Hematopoietic multipotent progenitor cell treated with erythropoietin and hydrocortisone succinate and interleukin-3 and kit ligand, for 15 days (in vitro differentiated cells): ENCODE measurements at regions not wholly inside any gene's neighbourhood (a gene's known extent, or its start where the extent isn't known, plus 50 kb on each side); places are given as distances from the start of the nearest gene placed in this dataset.

Experiments
- DNase-seq: peaks from one replicate; pipeline ENCODE4 v3.0.0-alpha.2; 2015; ENCODE audit warnings: low spot score

DNA sequence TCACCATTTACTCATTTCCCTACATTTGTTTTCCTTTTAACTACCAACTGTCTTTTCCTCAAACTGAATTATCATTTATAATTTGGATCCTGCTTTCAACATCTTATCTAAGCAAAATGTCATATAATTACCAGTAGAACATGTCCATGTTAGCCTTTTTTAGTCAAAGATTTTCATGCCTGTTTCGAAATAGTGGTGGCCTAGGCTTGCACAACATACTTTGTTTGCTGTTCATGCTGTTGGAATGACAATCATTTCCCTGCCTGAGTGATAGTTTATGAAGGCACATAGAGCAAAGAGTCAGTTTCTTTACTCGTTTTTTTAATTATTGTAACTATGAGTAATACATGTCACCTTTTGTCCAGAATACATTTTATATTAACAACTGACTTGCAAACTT, 144.3 kb upstream of the ANO3 start:
- DNase-seq, result no peak

DNA sequence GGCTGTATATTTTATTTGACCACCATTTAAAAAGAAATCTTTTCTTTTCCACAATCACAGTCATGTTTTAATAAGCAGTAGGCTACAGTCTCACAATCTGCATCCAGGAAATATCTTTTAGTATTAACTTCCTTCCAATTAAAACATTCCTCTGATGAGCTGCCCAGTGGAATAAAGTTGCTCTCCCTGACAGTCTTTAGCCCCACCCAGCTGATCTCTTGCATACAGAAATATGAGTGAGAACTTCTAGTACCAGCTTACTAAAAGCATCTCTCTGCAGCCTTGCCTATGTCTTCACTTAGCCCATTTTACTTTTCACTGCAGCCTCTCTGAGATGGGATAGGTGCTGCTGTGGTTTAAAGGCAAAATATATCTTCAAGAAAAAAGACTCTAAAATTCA, 143.4 kb upstream of the ANO3 start:
- no peak for DNase-seq

DNA sequence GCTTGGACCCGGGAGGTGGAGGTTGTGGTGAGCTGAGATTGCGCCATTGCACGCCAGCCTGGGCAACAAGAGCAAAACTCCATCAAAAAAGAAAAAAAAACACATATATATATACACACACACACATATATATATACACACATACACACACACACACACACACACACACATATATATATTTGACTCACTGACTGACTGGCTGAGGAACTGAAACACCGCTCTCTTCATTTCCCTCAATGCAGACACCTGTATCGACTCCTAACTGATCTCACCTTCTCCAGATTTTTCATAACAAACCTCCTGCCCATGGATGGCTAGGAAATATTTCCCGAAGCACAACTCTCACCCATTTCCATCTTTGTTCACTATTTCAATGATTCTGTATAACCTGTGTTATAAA, 140.7 kb upstream of the ANO3 start:
- DNase-seq, result no peak

DNA sequence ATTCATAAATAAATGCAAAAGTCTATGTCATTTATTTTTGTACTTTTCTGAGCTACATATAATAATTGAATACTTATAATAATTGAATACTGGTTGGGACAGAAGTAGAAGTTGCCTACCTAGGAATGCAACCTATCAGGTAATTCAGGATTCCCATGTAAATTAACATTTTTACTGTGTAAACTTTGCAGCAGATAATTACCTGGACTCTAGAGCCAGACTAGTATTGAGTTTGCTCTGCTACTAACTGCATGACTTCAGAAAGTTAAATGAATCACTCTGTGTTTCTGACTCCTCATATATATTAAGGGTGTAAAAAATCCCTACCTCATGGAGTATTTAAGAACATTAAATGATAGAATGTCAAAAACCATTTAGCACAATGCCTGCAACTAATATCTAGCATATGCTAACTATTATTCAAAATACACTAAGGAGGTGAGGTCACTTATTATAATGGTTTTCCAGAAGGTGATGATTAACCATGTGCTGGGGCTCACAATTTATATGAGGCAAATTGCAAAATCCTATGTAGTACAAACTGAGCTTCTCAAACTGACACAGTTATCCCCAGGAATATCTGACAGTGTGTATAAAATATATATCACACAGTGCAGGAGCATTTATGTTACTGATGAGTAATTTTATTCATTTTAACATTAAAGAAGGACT, 138.1 kb upstream of the ANO3 start:
- no peak for DNase-seq

DNA sequence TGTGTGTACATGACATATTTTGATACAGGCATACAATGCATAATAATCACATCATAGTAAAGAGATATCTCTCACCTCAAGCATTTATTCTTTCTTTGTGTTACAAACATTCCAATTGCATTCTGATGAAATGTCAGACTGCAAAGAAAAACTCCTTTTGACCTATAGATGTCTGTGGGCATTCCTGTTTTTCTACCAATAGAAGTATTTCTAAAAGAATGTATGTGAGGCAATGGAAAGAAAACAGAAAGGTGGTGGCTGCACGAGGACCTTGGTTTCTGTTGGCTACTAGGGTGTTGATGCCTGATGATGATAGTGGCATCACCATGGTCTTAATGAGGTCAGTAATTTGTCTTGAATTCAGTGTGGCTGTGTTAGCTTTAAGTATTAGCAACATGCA, 137.0 kb upstream of the ANO3 start:
- DNase-seq, result no peak

DNA sequence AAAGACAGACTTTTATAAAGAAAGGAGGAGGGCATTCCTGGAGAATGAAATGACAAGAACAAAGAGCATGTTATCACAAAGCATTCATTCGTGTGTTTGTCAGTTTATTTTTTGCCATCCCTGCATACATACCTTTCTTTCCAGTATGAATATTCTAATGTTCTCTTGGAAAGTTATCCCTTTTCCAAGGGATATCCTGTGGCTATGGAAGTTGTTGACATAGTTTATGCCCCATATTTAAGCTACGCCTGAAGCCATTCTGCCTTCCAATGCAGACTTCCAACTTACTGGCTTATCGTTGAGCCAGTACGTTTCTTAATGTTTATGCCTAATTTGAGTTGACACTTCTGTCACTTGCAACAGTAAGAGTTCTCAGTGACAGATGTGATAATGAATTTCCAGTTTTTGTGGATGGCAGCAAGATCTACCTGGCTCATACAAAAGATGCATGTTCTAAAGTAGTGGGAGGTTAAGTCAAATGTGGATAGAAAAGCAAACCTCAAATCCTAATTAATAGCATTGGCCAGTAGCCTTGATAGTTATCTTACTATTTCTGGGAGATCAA, 133.3 kb upstream of the ANO3 start:
- DNase-seq, result no peak

DNA sequence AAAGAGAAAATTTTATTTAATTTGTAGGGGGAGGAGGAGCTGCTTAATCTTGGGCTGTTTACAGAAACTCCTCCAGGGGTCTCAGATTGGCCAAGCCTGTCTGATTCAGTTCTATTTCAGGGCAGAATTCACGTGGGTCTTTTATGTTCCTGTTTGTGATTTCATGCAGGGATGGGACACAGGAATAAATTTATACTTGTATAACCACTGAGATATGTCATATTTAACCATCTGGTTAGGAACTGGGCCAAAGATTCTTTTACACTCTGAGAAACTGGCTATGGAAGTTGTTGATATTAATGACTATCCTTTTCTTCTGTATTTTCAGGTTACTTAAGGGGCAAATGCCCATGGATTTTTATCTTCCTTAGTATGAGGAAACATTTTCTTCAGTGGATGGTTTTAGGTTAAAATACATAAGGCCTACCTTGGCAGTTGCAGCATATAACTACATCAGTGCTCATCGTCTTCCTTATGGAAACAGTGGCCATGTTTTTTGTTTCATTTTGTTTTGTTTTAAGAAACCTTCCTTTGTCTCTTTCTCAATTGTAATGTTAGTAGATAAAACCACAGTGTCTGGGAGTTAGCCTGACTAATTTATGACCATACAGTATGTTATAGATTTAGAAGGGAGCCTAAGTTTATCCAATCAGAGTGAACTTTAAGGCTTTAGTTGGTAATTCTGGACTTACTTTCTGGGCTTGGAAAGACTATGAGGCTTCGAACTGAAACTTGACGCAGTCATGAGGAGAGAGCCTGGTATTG, 132.4 kb upstream of the ANO3 start:
- no peak for DNase-seq

DNA sequence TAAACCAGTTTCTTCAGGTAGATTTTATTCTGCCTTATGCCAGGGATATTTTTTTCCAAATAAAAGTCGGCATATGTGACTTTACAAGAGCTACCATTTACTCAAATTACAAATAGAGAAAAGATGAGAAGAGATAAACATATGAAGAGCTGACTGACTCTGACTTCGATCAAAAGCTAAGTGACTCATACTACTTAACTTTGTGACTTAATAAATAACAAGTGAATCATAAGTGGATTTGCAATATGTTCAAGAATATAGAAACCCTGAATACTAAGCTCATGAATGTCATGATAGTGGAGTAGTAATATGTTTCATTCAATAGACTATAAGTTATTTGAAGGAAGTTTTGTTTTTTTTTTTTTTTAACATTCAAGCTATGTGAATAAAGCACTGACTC, 130.5 kb upstream of the ANO3 start:
- no peak for DNase-seq

DNA sequence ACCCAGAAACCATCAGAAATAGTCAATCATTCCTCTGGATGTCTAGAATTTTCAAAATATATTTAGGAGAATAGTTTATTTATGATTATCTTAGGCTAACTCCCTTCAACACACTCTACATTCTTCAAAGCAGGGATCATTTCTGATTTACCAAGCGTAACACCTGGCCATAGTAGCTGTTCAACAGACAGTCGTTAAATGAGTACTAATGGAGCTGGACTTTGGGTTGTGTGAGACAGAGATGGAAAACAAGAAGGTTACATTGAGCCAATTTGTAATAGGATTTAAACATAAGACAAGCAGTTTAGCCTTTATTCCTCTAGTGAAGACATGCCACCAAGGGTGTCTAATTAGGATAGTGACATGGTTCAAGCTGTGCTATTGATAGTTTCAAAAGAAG, 129.2 kb upstream of the ANO3 start:
- no peak for DNase-seq

DNA sequence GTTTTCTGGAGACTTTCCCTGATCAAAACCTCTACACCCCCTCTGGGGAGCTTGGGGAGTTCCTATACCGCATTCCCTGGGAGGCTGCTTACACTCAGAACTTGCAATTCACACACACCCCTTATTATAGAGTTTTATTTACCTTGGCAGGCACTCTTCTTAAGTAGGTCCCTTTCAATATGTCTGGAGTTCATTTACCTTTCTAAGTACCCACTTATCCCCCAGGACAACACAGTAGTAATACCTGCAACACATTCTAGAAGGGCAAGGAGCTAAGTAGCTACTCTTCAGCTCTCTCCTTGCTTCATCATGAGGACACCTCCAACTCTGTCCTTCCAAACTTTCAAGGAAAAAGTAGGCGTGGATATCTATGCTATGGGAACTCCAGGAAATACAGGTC, 127.8 kb upstream of the ANO3 start:
- DNase-seq, result no peak

DNA sequence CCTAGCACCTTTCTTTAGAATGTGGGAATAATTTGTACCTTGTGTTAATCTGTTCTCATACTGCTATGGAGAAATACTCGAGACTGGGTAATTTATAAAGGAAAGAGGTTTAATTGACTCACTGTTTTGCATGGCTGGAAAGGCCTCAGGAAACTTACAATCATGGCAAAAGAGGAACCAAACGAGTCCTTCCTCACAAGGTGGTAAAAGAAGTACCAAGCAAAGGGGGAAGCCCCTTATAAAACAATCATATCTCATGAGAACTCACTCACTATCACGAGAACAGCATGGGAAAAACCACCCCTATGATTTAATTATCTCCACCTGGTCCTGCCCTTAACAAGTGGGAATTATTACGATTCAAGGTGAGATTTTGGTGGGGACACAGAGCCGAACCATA, 127.1 kb upstream of the ANO3 start:
- DNase-seq, result no peak

DNA sequence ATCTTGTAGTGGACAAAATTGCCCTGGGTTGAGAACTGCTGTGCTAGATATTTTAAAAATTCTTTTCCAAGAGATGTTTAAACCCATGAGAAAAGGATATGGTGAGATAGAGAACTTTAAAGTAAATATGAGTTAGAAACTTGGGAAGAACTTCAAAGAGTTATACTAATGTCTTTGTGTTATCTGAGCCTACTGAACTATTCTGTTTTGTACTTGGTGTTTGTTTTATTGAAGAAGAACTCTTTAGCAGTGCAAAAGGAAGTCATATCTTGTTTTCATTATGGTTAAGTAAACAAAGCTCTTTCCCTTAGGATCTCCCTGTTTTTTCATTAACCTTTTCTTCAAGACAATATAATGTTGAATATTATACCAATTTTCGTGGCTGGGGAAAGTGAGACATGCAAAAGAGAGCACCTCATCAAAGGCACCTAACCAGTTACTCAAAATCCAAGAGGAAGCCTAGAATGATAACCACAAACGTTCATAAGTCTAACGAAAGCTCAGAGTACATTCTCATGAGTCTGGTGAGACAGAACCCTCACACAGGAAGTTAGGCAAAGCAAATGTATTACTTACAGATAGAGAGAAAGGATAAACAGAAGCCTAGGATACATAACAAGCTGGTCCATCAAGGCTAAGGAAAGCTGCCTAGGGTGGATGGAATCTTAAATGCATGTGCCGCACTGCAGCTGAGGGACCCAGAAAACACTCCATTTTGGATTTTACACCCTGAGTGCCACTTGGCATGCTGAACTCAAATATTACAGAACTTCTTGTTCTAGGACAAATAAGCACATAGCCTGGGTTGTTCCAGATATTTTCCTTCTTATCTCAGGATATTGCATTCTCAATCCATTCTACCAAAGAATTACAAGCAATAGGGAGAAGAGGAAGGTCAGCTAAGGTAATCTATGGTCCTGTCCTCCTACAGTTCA, 112.5 kb upstream of the ANO3 start:
- no peak for DNase-seq

DNA sequence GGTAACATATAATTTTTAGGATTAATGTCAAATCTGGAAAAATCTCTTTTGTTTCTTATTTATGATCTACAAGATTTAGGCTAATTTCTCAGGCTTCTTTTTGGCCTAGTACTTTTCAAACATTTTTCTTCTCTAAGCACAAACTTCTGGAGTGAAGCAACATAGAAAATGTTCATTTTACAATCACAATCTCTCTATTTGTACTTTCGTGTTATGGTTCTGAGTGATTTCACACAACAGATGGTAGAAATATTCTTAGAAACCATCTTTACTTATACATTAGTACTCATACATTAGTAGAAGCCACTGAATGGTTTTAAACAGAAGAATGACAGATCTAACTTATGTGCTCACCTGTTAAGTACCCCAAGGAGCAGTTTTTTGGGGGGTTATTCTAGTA, 106.3 kb upstream of the ANO3 start:
- DNase-seq, result no peak

DNA sequence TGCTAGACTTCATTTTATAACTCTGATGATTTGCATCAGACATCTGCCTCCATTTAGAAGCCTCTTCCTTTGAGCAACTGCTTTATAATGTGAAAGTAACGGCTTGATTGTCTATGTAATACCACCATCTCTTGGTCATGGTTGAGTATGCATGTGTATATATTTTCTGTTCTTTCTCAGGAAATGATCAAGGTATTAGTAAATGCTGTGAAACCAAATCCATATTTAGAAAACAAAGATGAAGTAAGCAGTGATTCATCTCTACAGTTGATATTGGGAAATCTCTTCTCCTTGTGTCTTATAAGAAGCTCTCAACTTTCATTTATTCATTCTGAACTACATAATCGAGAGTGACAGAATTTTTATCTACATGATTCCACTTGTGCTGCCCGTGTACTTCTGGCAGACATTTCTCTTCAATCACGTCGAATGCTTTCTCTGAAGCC, 104.6 kb upstream of the ANO3 start:
- no peak for DNase-seq

DNA sequence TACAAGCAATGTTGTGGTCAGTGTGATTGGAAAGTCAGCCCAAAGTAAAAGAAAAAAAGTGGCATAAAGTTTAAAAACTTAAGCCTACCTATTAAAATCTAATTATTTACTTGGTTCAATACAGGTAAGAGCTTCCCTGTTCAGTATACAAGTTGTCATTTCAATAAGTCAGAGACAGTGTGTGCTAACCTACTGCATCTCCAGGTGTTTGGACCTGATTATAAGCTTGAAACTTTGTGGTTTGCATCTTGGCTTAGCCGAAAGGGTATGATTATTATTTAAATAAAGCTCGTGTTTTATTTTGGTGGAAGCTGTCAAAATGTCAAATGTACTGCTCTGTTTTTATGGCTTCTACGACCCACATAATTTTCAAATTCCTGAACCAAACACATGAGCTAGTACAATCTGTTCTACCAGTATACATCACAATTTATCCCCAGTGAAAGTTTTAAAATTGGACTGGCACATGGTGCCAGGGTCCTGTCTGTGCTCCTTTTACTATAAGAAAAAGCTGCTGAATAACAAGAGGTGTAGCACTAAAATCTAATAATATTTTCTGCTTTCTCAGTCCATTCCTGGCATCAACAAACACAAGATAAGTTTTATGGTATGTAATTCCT, 103.9 kb upstream of the ANO3 start:
- no peak for DNase-seq

DNA sequence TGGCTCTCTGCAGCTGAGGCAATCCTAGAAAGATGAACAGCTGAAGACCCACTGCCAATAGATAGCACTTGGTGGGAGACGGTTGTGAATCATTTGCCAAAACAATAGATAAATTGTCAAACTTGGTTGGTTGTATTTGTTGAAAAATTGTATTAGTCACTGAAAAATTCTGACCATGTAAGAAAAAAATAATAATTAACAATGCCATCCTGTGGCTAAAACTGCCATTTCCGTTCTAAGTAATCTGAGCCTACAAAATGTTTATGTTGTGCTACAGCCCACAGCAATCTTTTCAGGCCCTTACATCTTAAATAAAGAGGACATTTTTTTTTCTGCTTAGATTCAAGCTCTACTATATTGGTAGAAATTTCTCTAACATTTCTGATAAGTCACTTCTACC, 103.2 kb upstream of the ANO3 start:
- no peak for DNase-seq

DNA sequence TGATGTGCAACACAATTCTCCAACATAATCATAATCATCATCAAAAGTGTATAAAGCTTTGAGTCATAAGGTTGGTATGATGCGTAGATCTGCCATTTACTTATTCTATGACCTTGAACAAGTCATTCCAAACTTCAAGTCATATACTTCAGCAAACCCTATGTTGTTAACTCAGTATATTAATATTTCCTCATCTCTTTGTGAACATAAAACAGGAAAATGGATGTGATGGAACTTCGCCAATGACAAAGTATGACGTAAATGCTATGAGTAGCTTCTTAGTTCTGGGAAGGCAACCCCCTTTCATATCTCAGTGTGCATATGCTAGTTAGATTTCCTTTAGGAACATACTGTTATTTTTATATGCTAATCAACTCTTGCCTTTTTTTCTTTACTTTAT, 102.7 kb upstream of the ANO3 start:
- no peak for DNase-seq

DNA sequence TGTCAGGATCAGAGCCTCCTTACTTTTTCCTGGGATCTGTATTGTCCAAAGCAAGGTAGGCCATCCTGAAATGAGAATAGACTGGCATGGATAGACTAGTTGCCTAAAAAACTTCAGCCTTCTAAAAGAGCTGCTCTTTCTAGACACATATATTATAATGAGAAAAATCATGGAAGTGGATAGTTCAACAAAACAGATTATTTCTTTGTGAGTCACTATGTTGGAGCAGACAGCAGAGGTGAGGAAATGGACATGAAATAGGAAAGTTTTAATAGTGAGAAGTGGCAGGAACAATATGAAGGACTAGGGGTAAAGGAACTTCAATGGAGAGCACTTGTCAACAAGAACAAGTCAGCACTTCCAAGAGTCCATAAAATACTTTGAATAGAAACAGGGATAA, 101.9 kb upstream of the ANO3 start:
- no peak for DNase-seq

DNA sequence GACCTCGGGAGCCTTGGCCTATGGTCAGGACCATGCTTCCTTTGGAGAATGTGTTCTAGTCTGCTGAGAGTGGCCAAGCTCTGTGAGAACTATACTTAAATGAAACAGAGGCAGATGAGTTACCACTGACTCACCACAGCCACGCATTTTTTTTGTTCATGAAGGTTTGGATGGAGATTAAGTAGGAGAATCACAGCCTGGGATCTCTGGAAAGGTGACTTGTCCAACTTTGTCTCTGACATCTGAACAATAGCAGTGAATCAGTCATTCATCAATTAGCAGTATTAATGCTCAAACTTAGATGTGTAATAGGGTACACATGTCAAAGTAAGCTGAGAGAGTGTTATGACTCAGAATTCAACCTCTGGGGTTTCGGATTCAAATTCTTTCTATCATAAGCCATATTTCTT, 100.7 kb upstream of the ANO3 start:
- no peak for DNase-seq

DNA sequence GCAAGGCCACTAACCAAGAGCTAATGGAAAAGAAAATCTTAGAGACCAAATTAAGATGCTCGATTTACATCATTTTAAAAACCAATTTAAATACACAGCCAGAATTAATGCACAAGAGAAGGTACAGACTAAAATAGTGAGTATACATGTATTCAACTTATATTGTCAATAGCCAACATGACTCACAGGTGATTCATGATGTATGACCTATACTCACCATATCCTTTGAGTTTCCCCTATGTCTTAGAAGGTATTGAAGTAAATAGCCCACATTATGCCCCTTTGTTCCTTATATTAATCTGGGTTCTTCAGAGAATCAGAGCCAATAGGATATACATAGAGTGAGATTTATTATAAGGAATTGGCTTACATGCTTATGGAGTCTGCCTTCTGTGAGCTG, 97.5 kb upstream of the ANO3 start:
- DNase-seq, result no peak

DNA sequence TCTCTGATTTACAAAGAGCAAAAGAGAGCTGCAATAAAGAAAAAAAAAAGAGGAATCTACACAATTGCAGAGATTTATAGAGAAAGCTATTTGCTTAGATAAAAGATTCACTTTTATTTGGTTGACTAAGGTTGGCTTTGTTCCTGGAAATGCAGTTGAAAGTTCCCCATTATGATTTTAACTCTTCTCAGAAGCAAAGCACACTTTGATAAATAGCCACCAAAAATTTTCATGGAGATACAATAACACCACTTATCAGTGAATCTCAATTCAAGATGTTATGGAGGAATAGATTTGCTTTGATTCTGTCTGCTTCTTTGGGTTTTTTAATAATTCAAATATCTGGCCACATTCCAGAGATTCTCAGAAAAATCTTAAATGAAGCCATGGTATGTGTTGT, 88.5 kb upstream of the ANO3 start:
- DNase-seq, result no peak

DNA sequence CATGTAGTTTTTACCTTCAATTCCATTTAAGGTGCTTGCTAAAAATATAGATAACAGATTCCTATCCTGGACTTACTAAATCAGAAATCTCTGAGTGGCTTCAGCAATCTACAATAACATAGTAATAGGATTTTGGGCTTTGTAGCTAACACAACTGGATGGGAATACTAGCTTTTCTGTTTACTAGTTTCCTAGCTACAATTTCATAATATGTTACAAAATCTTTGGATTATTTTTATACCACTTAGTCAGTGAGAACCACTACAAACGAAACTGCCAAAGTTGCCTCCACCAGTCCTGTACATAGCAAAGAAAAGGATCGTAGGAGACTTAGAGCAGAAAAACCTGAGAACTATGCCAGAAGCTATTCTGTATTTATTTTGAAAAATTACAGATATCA, 87.7 kb upstream of the ANO3 start:
- no peak for DNase-seq
